ENCODE measurements at regions not wholly inside any gene's neighbourhood (a gene's known extent, or its start where the extent isn't known, plus 50 kb on each side); places are given as distances from the start of the nearest gene placed in this dataset.

DNA sequence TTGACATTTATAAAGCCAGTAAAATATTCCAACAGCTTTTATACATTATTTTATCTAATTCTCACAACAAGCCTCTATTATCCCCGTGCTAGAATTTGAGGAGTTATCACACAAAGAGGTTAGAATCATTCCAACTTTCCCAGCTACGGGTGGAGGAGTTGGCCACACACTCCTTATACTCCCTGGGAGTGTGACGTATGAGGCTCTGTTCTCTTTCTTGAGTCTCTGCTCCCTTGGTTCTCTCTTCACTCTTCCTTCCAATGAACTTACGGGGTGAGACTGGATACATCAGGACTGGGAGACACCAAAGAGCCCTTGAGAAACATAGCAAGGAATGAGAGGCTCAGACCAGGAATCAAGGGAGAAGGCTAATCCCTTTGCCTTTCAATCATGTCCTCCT lies 185.6 kb upstream of the TAB2 start:
- TF ChIP-seq, protein P1, sequence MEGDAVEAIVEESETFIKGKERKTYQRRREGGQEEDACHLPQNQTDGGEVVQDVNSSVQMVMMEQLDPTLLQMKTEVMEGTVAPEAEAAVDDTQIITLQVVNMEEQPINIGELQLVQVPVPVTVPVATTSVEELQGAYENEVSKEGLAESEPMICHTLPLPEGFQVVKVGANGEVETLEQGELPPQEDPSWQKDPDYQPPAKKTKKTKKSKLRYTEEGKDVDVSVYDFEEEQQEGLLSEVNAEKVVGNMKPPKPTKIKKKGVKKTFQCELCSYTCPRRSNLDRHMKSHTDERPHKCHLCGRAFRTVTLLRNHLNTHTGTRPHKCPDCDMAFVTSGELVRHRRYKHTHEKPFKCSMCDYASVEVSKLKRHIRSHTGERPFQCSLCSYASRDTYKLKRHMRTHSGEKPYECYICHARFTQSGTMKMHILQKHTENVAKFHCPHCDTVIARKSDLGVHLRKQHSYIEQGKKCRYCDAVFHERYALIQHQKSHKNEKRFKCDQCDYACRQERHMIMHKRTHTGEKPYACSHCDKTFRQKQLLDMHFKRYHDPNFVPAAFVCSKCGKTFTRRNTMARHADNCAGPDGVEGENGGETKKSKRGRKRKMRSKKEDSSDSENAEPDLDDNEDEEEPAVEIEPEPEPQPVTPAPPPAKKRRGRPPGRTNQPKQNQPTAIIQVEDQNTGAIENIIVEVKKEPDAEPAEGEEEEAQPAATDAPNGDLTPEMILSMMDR (IDR thresholded peaks at IDR 0.05) = no peak
- TF ChIP-seq POLR2A (IDR thresholded peaks at IDR 0.05) = no peak
